HG03457 (cell line): ENCODE measurements at regions not wholly inside any gene's neighbourhood (a gene's known extent, or its start where the extent isn't known, plus 50 kb on each side); places are given as distances from the start of the nearest gene placed in this dataset.

ENCODE experiments used
- ATAC-seq: cut with Tn5 transposase; IDR thresholded peaks from one replicate; pipeline ENCODE4 v1.9.1; 2021; ENCODE audit warnings: moderate number of reproducible peaks; ENCODE audit not compliant: unreplicated experiment

DNA sequence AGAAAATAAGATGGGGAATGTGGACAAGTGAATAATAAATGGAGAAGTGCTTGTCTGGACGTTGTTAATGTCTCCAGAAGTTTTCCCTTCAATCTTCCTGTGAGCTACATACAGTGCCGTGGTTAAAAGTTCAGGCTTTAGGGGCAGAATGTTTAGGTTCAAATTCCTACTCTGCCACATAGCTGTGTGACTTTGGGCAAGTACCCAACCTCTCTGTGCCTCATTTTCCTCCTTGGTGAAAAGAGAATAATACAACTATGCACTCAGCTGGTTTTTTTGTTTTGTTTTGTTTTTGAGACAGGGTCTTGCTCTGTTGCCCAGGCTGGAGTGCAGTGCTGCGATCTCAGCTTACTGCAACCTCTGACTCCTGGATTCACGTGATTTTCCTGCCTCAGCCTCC is 143.5 kb downstream of the CHIC2 start:
- no peak for ATAC-seq

DNA sequence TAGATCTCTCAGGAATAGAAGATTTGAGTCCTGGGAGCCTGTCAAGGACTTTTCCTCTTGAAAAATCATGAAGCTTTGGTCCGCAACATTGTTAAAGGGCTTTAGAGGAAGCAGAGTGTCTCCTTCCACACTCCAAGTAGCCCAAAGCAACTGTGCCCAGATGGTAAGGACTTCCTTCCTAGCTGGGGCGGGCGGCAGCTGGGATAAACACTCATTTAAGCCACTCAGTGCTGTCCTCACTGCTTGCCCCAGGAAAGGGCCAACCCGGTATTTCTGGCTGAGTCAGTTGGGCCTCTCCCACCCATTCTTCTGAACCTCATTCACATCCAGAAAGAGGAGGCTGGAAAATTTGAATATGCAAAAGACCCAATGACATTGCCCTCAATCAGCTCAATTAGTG is 144.3 kb downstream of the CHIC2 start:
- no peak for ATAC-seq

DNA sequence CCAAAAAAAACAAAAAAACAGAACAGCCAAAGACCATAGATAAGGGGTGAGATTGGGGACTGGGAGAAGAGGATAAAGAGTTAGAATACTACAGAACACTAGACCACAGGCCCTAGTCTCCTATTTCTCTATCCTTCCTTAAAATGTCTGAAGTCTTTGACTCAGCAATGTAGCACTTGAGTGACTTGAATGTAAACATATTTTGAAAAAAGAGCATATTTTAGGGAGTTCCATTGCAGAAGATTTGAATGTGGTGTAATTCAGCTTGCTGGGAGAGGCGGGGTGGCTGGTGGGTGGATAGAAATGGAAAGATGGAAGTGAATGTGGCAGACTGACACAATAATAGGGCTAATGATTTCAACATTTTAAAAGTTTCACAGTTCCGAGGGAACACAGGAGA is 144.9 kb downstream of the CHIC2 start:
- ATAC-seq: no peak

GRCh38 chr4:53917729-53918128 is 146.7 kb downstream of the CHIC2 start:
- ATAC-seq: no peak

DNA sequence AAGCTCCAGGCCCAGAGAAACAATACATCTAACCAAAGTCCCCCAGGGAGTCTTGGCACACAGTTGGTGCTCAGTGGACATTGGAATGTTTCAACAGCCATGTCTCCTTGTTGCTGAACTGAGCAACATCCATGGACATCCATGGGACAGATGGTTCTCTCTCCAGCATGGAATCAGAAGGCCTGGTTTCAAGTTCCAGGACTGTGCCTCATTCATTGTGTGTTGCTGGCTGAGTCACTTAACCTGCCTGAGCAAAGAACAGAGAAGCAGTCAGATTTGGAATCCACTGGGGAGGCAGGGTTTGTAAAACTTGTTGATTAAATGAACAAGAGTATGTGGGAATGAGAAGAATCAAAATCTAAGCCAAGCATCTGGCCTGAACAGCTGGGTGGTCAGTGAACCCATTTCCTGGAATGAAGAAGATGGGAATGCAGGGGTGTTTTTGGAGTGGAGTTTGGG is 147.9 kb downstream of the CHIC2 start:
- no peak for ATAC-seq

DNA sequence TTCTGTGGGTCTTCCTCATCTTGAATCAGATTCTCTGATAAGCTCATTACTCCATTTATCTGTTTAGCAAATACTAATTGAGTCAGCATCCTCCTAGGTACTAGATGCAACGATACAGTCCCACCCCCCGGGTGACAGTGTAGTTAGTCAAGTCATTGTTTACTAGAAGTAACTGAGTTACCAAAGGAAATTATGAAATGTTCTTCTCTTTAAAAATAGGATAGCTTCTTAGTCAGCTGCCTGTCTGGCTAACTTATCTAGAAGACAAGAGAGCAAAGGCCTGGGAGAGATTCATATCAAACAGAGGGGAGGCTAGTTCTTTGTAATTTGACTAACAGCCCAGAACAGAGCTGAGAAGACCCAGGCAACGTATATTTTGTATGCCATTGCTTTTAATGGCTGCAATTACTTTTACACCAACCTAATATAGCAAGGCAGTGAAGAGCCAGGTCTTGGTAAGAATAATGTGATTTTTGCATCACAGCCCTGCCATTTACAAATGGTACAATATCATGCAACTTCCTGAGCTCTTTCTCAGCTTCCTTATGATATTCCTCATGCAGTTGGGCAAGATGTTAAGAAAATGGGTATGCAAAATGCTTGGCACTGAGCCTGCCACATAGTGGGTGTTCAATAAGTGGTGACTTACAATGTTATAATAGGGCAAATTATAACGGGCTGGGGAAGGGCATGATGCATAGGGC is 149.9 kb downstream of the CHIC2 start:
- no peak for ATAC-seq

DNA sequence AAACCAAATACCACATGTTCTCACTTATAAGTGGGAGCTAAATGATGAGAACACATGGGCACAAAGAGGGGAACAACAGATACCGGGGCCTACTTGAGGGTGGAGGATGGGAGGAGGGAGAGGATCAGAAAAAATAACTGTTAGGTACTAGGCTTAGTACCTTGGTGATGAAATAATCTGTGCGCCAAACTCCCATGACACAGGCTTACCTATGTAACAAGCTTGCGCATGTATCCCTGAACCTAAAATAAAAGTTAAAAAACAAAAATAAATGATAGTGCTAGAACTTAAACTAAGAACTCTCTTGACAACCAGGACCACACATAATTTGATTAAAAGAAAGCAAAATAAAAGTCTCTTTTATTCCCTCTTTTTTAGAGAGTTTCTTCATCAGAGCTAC is 150.6 kb downstream of the CHIC2 start:
- no peak for ATAC-seq

DNA sequence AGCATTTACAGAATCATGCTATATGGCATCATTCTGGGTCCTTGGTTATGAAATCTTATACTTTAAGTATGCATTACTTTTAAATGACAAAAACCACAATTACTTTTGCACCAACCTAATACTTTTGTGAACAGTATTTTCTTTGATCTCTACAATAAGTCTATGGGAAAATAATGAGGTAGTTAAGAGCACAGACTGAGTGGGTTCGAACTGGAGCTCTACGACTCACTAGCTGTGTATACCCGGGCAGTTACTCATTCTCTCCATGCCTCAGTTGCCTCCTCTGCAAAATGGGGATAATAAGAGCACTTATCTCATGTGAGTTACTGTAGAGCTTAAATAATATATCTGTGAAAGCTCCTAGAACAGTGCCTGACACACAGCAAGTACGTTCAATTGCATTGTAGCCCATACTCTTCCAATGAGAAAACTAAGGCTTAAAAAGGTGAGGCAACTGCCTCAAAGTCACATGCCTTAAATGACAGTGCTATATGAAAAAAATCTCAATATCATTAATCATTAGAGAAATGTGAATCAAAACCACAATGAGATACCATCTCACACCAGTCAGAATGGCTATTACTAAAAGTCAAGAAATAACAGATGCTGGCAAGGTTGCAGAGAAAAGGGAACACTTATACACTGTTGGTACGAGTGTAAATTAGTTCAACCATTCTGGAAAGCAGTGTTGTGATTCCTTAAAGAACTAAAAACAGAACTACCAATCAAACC is 151.5 kb downstream of the CHIC2 start:
- ATAC-seq: no peak

DNA sequence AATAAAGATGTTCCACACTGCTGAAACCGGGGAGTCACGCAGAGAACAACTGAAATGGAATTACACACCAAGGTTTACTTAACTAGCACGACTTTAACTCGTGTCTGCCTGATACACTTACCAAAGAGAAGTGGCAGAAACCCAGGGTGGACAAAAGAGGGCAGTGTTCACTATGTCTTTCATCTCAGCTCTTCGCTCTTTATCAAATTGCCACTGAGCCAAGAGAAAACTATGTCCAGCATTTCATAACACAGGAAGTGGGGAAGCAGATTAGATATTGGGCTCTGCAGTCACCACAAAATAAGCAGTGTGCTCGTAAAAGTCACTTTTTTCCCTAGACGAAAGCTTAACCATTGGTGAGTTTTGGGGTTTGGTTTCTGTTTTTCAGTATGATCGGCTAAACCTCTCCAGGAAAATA is 155.7 kb downstream of the CHIC2 start:
- no peak for ATAC-seq

- no peak for ATAC-seq
Observed at GRCh38 chr4:53907772-53908171, 156.6 kb downstream of the CHIC2 start.

- no peak for ATAC-seq
Observed at GRCh38 chr4:53906606-53907190, 157.7 kb downstream of the CHIC2 start.

- ATAC-seq: no peak
Observed at GRCh38 chr4:53905941-53906377, 158.4 kb downstream of the CHIC2 start.

GRCh38 chr4:53905276-53905940 is 159.0 kb downstream of the CHIC2 start:
- no peak for ATAC-seq

GRCh38 chr4:53902786-53903185 is 161.6 kb downstream of the CHIC2 start:
- ATAC-seq: no peak

- no peak for ATAC-seq
Observed at GRCh38 chr4:53900271-53900649, 164.1 kb downstream of the CHIC2 start.

DNA sequence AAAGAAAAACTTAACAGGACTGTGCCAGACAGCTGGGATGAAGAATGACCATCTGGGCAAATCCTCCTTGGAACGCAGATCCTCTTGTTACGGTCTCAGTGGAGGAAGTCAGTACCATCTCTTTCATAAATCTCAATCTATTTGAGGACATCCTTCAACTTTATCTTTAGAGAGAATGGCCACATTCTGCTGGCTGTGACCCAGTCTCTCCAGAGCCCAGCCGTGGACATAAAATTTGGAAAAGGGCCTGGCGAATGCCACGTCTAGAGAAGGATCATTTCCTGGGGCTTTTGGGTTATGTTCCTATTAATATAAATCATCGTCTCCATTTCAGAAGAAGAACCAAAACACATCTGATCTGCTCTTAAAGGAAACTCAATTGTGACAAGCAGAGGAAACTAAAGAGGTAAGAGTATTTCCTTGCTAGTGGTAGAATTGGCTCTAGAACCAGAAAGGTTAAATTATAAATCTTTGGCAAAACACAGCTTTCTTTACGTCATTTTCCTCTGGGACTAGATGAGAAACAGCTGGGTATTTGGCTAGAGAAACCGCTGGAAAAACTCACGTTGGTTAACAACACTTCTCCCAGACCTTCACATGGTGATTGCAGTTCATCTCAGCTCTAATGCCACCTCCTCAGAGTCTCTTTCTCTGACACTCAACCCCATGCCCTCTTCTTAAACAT is 164.7 kb downstream of the CHIC2 start:
- ATAC-seq: no peak

DNA sequence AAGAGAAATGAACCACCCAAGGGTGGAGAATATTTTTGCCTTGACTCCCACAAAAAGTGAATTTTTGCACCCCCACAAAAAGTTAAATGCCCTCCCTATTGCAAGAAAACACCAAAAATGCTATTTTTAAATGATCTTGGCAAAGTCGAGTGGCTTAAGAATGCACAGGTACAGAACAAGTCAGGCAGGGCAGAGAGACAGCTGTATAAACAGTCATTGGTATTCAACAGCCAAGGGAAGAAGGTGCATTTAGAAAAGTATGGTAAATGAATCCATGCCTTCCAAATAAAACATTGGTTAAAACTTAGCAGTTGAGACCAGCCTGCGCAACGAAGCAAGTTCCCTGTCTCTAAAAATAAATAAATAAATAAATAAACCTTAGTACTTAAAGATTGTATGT is 169.3 kb downstream of the CHIC2 start:
- ATAC-seq: no peak

DNA sequence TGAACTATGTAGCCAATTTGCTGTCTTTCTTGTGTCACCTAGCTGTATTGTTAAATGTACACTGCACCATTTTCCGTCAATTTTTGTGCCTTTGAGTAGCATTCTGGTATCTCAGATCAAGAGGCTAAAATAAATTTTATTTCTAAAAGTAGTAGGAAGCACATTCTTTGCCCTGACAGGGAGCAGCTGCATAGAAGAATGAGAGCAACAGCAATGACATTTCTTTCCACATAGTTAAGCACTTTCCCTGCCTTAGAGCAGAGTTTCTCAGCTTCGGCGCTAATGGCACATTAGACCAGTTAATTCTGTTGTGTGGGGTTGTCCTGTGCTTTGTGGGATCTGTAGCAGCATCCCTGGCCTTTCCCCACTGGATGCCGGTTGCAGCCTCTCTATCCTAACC is 173.9 kb downstream of the CHIC2 start:
- ATAC-seq: no peak

GRCh38 chr4:53889326-53890055 is 174.9 kb downstream of the CHIC2 start:
- ATAC-seq: no peak

DNA sequence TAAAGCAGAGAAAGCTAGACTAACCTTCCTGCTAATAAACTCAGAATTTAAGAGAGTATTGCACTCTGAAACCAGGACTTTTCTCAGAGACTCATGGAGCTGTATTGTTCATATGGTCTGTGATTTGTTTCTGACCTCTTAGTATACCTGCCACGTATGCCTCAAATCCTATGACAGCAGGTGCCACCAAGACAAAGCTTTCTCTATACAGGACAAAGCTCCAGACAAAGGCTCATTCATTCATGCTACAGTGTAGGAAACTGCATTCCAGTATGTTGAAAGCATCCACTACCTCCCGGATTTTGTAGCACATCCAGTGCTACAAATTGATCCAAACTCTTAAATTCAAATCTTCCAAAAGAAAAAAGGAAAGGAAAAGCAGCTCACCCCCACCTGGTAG is 178.3 kb downstream of the CHIC2 start:
- ATAC-seq: no peak
